K562 (cell line): ENCODE measurements at regions not wholly inside any gene's neighbourhood (a gene's known extent, or its start where the extent isn't known, plus 50 kb on each side); places are given as distances from the start of the nearest gene placed in this dataset.

Experiments used
- ATAC-seq: fragments of 200-7000 bp; cut with Tn5 transposase; 3 replicates; pipeline ENCODE4 v1.9.1; 2020; ENCODE audit warnings: moderate library complexity
- BruUV-seq: library from RNA; stranded (reverse); fragments of 400-500 nt; replicated peaks from 2 replicates; lab custom pipeline; 2021; lab: Mats Ljungman, UMichigan
- CTCF ChIA-PET: fragments of 300-600 bp; formaldehyde crosslinking; extraction: SDS; loops from one replicate; lab custom pipeline; 2021; ENCODE audit warnings: low intra/inter-chr PET ratio; lab: Yijun Ruan, JAX
- POLR2A ChIA-PET: fragments of 300-600, 350-650 bp; sonication (Branson Sonifier 250); formaldehyde crosslinking; extraction: SDS; loops from one replicate; lab custom pipeline; 2021; ENCODE audit warnings: antibody characterized with exemption, inconsistent platforms; lab: Yijun Ruan, JAX
- DNase-seq, 4 experiments: peaks; one replicate each; pipeline versions ENCODE4 v3.0.0 to v3.0.0-alpha.2; 2011 to 2018; ENCODE audit warnings: low spot score in 3 of 4, mixed read lengths in 3 of 4; ENCODE audit errors: extremely low read depth in 1 of 4
- FAIRE-seq: peaks from 2 replicates; lab custom pipeline; 2011; peaks lifted over from hg19 to GRCh38; lab: Jason Lieb, UNC
- H2AFZ ChIP-seq: 2 replicates; pipeline ENCODE4 v1.6.0; 2011; ENCODE audit warnings: low read depth, low read length, control low read depth, inconsistent platforms
- H3K27ac ChIP-seq: fragments of 200-600 bp; 3 replicates; pipeline ENCODE4 v1.8.0; 2011; ENCODE audit warnings: low read depth, mild to moderate bottlenecking, control low read depth, inconsistent platforms, low read length, moderate library complexity, mixed read lengths; ENCODE audit errors: extremely low read depth
- H3K27me3 ChIP-seq, 2 experiments: fragments of 300-600 bp in 1 of 2; 2 replicates in 1 of 2; 3 replicates in 1 of 2; pipeline versions ENCODE4 v1.6.0 to v1.8.0; 2011; ENCODE audit warnings: inconsistent platforms in 2 of 2, low read length in 2 of 2, mild to moderate bottlenecking in 1 of 2, mixed read lengths in 1 of 2, moderate library complexity in 1 of 2; ENCODE audit not compliant: control insufficient read depth in 2 of 2, insufficient read depth in 2 of 2
- H3K36me3 ChIP-seq: fragments of 300-600 bp; 3 replicates; pipeline ENCODE4 v1.8.0; 2011; ENCODE audit warnings: mild to moderate bottlenecking, low read length, inconsistent platforms; ENCODE audit not compliant: control insufficient read depth, insufficient read depth
- H3K4me1 ChIP-seq, 2 experiments: fragments of 200-600 bp in 1 of 2; replicated peaks in 1 of 2; 2 replicates in 1 of 2; 3 replicates in 1 of 2; pipeline versions ENCODE4 v1.5.1 to v1.8.0; 2011; ENCODE audit warnings: inconsistent platforms in 2 of 2, low read length in 2 of 2, mild to moderate bottlenecking in 1 of 2, mixed read lengths in 1 of 2, moderate library complexity in 1 of 2; ENCODE audit not compliant: control insufficient read depth in 2 of 2, insufficient read depth in 2 of 2
- H3K4me2 ChIP-seq: 2 replicates; pipeline ENCODE4 v1.6.1; 2011; ENCODE audit warnings: low read length, control low read depth, inconsistent platforms, mixed read lengths; ENCODE audit not compliant: insufficient read depth
- H3K4me3 ChIP-seq: fragments of 200-600 bp; sonication (generic), shearing (Covaris generic); 2 replicates; pipeline ENCODE4 v1.5.1; 2016; ENCODE audit warnings: control low read depth, inconsistent platforms
- H3K79me2 ChIP-seq: fragments of 200-600 bp; 3 replicates; pipeline ENCODE4 v1.8.0; 2011; ENCODE audit warnings: low read length, inconsistent platforms; ENCODE audit not compliant: control insufficient read depth, insufficient read depth
- H3K9ac ChIP-seq, 2 experiments: 2 replicates each; pipeline versions ENCODE4 v1.6.0 to v1.6.1; 2011; ENCODE audit warnings: low read depth in 2 of 2, low read length in 2 of 2, control low read depth in 1 of 2, inconsistent platforms in 1 of 2, mild to moderate bottlenecking in 1 of 2, mixed read lengths in 1 of 2; ENCODE audit not compliant: insufficient read depth in 1 of 2
- H3K9me1 ChIP-seq: one replicate; pipeline ENCODE4 v1.6.0; 2011; ENCODE audit warnings: inconsistent platforms, mild to moderate bottlenecking, low read length, moderate library complexity; ENCODE audit not compliant: control insufficient read depth, insufficient read depth
- H3K9me3 ChIP-seq: replicated peaks from 2 replicates; pipeline ENCODE4 v1.5.1; 2011; ENCODE audit warnings: low read depth, low read length, inconsistent platforms; ENCODE audit not compliant: control insufficient read depth, insufficient read depth
- H4K20me1 ChIP-seq: replicated peaks from 2 replicates; pipeline ENCODE4 v1.6.1; 2011; ENCODE audit warnings: low read length, inconsistent platforms, mixed read lengths; ENCODE audit not compliant: control insufficient read depth, insufficient read depth
- CCNT2 ChIP-seq: IDR thresholded peaks from 2 replicates; pipeline ENCODE4 v1.6.1; 2011; ENCODE audit warnings: borderline replicate concordance, low read depth, mild to moderate bottlenecking, moderate library complexity, mixed read lengths, low read length; ENCODE audit not compliant: insufficient read length; ENCODE audit errors: extremely low read depth
- CTCFL ChIP-seq: IDR thresholded peaks from 2 replicates; pipeline ENCODE4 v1.6.1; 2011; ENCODE audit warnings: borderline replicate concordance, low read depth, mild to moderate bottlenecking, moderate library complexity, low read length; ENCODE audit not compliant: insufficient read depth, poor library complexity, severe bottlenecking
- MTA3 ChIP-seq: fragments of 450-650 bp; formaldehyde crosslinking; IDR thresholded peaks from 2 replicates; pipeline ENCODE4 v1.6.1; 2017; ENCODE audit warnings: mild to moderate bottlenecking, borderline replicate concordance
- SRSF3 ChIP-seq: fragments of 200-400 bp; formaldehyde crosslinking; IDR thresholded peaks from 2 replicates; pipeline ENCODE4 v1.6.1; 2016; ENCODE audit warnings: mild to moderate bottlenecking, low read length, moderate library complexity; ENCODE audit not compliant: insufficient read depth
- TCF7 ChIP-seq: sonication (generic); IDR thresholded peaks from 2 replicates; pipeline ENCODE4 v1.6.1; 2016; ENCODE audit warnings: antibody characterized with exemption, borderline replicate concordance
- ZBTB8A ChIP-seq: fragments of 450-650 bp; IDR thresholded peaks from 2 replicates; pipeline ENCODE4 v1.6.1; 2018; ENCODE audit warnings: mild to moderate bottlenecking, moderate library complexity; ENCODE audit not compliant: partially characterized antibody
- WGBS: fragments of 100-300 bp; shearing (Covaris generic); methylation state at CpG from one replicate; pipeline ENCODE4 v1.1.6; 2016; ENCODE audit warnings: low coverage, mixed read lengths; ENCODE audit not compliant: insufficient coverage; ENCODE audit errors: missing lambda C conversion rate; 5-methylcytosine and 5-hydroxymethylcytosine counted together
- in situ Hi-C: fragments of 300-500 bp; cut with MboI; formaldehyde crosslinking; loops from 4 replicates; pipeline ENCODE4 v1.15.0; 2018; ENCODE audit warnings: inconsistent platforms, mixed read lengths
- intact Hi-C: fragments of 100-400 bp; cut with micrococcal nuclease; formaldehyde crosslinking; loops from 2 replicates; pipeline ENCODE4 v1.14.2; 2022
- TF ChIP-seq, protein P1 (sequence below): fragments of 450-650 bp; IDR thresholded peaks from 2 replicates; pipeline ENCODE4 v1.6.1; 2016; ENCODE audit warnings: antibody characterized with exemption
- TF ChIP-seq, protein P2 (sequence below): fragments of 250-450 bp; sonication (Bioruptor Pico); IDR thresholded peaks from 2 replicates; pipeline ENCODE4 v1.5.1; 2021; ENCODE audit warnings: mild to moderate bottlenecking

GRCh38 chr4:14124816-14125215 lies 497.3 kb upstream of the BOD1L1 start (continued):
- no peak for TF ChIP-seq CTCFL

GRCh38 chr4:14125375-14126129 lies 498.0 kb upstream of the BOD1L1 start:
- DNase-seq (no peak), FAIRE-seq (no peak), ATAC-seq (no peak)
- Histone ChIP-seq H4K20me1 (no peaks in the 10 kb centered on the region), H3K9ac (no peak overlapping the region), H3K4me2 (no peak overlapping the region), H3K79me2 (no peaks in the 10 kb centered on the region), H3K36me3 (no peaks in the 10 kb centered on the region), H3K27me3 (no peaks in the 10 kb centered on the region), H2AFZ (no peak overlapping the region), H3K9me3 (no peaks in the 10 kb centered on the region), H3K4me3 (no peak overlapping the region), H3K27ac (no peak overlapping the region), H3K4me1 (no peaks in the 10 kb centered on the region), H3K9me1 (no peaks in the 10 kb centered on the region)
- ChIA-PET CTCF (no interaction called here), POLR2A (no interaction called here)
- in situ Hi-C loops: no loop called here
- intact Hi-C loops: no loop called here
- TF ChIP-seq CCNT2: no peak
- no peak for TF ChIP-seq MTA3
- TF ChIP-seq, protein P1, sequence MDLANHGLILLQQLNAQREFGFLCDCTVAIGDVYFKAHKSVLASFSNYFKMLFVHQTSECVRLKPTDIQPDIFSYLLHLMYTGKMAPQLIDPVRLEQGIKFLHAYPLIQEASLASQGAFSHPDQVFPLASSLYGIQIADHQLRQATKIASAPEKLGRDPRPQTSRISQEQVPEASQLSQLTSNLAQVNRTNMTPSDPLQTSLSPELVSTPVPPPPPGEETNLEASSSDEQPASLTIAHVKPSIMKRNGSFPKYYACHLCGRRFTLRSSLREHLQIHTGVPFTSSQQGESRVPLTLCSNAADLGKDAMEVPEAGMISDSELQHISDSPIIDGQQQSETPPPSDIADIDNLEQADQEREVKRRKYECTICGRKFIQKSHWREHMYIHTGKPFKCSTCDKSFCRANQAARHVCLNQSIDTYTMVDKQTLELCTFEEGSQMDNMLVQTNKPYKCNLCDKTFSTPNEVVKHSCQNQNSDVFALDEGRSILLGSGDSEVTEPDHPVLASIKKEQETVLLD: no peak
- no peak for TF ChIP-seq SRSF3
- TF ChIP-seq, protein P2, sequence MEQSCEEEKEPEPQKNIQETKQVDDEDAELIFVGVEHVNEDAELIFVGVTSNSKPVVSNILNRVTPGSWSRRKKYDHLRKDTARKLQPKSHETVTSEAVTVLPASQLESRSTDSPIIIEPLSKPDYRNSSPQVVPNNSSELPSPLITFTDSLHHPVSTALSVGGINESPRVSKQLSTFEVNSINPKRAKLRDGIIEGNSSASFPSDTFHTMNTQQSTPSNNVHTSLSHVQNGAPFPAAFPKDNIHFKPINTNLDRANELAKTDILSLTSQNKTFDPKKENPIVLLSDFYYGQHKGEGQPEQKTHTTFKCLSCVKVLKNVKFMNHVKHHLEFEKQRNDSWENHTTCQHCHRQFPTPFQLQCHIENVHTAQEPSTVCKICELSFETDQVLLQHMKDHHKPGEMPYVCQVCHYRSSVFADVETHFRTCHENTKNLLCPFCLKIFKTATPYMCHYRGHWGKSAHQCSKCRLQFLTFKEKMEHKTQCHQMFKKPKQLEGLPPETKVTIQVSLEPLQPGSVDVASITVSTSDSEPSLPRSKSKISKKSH (CRISPR knock-in tag): no peak
- TF ChIP-seq TCF7: no peak
- TF ChIP-seq ZBTB8A: no peak
- BruUV-seq: no TSS peak
- 0% methylated on average over 1 of the region's 1 CpG for WGBS
